Fibroblast of villous mesenchyme (primary cell): ENCODE measurements at regions not wholly inside any gene's neighbourhood (a gene's known extent, or its start where the extent isn't known, plus 50 kb on each side); places are given as distances from the start of the nearest gene placed in this dataset.
"Not testable (repeated sequence)": the region's sequence is repeated elsewhere in the genome, so short reads cannot be mapped to it uniquely, and the experiment has no call there.

Source experiments
- DNase-seq: peaks from one replicate; pipeline ENCODE4 v3.0.0-alpha.2; 2010; ENCODE audit warnings: low read depth
- H3K4me3 ChIP-seq: 2 replicates; pipeline ENCODE4 v1.5.1; 2011; ENCODE audit warnings: low read depth, mild to moderate bottlenecking, low read length
- TF ChIP-seq, protein P1 (sequence below): IDR thresholded peaks from 2 replicates; pipeline ENCODE4 v1.5.1; 2012; ENCODE audit warnings: low read depth, mild to moderate bottlenecking, low read length; ENCODE audit not compliant: insufficient read depth

DNA sequence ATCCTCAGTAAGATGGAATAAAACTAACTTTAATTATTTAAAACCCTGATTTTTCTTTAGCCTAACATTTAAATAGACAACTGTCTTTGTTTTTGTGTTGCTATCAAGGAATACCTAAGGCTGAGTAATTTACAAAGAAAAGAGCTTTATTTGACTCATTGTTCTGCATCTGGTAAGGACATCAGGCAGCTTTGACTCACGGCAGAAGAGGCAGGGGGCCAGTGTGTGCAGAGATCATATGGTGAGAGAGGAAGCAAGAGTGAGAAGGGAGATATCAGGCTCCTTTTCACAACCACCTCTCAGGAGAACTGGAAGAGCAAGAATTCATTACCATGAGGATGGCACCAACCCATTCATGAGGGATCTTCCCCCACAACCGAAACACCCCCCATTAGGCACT, 64.6 kb upstream of the TFPI start:
- DNase-seq: peak; percentile 3

DNA sequence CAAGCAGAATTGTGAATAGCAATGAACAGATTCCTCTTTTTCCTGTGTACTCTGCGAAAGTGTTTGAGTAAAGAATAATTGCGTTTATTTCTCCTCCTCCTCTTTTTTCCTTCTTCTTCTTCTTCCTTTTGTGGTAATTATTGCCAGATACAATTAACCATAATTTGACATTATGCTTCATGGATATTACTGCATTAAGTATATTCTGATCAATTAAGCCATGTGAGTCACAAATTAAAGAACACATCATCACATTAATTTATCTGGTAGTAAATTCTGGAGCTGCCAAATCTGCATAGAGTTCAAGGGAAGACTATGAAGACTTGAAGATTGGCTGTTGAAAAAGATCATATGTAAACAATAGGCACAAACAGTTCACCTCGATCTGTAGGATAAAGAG, 72.9 kb upstream of the TFPI start:
- no peak for DNase-seq
- TF ChIP-seq, protein P1, sequence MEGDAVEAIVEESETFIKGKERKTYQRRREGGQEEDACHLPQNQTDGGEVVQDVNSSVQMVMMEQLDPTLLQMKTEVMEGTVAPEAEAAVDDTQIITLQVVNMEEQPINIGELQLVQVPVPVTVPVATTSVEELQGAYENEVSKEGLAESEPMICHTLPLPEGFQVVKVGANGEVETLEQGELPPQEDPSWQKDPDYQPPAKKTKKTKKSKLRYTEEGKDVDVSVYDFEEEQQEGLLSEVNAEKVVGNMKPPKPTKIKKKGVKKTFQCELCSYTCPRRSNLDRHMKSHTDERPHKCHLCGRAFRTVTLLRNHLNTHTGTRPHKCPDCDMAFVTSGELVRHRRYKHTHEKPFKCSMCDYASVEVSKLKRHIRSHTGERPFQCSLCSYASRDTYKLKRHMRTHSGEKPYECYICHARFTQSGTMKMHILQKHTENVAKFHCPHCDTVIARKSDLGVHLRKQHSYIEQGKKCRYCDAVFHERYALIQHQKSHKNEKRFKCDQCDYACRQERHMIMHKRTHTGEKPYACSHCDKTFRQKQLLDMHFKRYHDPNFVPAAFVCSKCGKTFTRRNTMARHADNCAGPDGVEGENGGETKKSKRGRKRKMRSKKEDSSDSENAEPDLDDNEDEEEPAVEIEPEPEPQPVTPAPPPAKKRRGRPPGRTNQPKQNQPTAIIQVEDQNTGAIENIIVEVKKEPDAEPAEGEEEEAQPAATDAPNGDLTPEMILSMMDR: no peak
- no peak overlapping the region for H3K4me3 ChIP-seq

More for the DNA sequence above, 64.6 kb upstream of the TFPI start:
- no peak overlapping the region for H3K4me3 ChIP-seq
- TF ChIP-seq, protein P1: no peak

DNA sequence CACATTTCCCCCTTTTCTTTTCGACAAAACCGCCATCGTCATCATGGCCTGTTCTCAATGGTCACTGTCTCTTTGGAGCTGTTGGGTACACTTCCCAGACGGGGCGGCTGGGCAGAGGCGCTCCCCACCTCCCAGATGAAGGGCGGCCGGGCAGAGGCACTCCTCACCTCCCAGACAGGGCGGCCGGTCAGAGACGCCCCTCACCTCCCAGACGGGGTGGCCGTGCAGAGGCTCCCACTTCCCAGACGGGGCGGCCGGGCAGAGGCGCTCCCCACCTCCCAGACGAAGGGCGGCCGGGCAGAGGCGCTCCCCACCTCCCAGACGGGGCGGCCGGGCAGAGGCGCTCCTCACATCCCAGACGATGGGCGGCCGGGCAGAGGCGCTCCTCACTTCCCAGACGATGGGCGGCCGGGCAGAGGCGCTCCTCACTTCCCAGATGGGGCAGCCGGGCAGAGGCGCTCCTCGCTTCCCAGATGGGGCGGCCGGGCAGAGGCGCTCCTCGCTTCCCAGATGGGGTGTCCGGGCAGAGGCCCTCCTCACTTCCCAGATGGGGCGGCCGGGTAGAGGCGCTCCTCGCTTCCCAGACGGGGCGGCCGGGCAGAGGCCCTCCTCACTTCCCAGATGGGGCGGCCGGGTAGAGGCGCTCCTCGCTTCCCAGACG, 82.6 kb upstream of the TFPI start:
- DNase-seq, H3K4me3 ChIP-seq: not testable (repeated sequence)

DNA sequence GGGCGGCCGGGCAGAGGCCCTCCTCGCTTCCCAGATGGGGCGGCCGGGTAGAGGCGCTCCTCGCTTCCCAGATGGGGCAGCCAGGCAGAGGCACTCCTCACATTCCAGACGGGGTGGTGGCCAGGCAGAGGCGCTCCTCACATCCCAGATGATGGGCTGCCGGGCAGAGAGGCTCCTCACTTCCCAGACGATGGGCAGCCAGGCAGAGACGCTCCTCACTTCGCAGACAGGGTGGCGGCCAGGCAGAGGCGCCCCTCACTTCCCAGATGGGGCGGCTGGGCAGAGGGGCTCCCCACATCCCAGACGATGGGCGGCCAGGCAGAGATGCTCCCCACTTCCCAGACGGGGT, 83.1 kb upstream of the TFPI start:
- not testable (repeated sequence) for DNase-seq, H3K4me3 ChIP-seq

DNA sequence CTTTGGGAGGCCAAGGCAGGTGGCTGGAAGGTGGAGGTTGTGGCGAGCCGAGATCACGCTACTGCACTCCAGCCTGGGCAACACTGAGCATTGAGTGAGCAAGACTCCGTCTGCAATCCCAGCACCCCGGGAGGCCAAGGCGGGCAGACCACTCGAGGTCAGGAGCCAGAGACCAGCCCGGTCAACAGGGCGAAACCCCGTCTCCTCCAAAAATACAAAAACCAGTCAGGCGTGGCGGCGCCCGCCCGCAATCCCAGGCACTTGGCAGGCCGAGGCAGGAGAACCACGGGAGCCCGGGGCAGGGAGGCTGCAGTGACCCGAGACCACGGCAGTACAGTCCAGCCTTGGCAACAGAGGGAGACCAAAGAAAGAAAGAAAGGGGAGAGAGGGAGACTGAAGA, 83.5 kb upstream of the TFPI start:
- not testable (repeated sequence) for H3K4me3 ChIP-seq, DNase-seq

DNA sequence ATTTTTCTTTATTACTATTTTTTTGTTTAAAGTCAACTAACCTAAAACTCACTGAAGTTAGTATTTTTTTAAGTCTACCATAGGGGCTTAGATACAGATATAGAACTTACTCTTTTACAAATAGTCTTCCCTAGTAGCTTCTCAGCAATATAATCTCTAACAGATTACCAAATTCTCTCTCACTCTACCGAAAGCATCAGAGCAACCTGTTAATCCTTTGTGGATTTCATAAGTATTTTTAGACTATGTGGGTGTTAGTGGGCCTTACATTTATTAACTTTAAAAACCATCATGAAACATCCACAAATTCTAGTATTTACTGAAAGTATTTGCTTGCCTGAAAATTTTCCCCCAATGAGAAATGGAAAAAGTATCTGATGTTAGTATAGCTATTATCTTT, 84.6 kb upstream of the TFPI start:
- TF ChIP-seq, protein P1: no peak

DNA sequence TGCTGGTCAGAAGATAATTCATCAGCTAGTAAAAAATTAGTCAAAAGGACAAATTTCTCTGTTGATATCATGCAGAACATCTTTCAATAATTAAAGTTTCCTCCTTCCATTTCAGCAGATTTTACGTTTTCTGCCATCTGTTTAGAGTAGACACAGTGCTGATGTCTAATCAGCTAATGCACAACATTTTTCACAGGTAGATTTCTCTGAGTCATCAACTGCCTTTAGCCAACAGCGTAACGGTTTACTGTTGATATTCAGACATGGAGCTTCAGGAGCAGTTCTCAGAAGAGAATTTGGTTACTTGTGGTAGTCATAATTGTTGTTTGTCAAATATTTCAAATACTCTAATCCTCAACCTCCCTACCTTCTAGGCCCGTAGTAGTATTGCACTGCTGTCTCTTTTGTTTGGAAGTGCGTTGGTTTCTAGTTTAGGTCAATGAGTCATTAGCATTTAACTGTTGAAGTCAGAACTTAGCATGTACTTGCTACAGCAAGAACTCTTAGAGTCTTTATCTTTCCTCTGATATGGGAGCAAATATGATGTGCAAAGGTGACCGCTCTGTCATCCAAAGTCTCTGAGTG, 86.8 kb upstream of the TFPI start:
- TF ChIP-seq, protein P1: no peak
- H3K4me3 ChIP-seq: no peak overlapping the region
- DNase-seq: no peak

More for the DNA sequence above, 84.6 kb upstream of the TFPI start:
- DNase-seq: no peak
- no peak overlapping the region for H3K4me3 ChIP-seq

DNA sequence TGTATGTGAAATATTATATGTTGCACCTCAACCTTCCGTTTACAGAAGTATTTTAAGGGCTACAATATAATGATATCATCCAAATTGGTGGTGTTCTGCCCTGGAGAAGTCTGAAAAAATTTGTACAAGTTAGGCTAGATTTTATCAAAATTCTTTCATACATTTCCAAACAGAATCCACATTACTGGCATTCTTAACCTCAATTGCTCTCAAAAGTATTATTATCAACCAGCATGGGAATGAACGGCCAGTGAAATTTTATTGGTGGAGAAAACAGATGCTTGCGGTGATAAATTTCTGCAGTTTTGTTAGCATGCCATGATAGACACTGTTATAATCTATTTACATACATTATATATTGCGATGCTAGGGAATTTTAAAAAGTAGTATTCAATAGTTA, 88.3 kb upstream of the TFPI start:
- no peak for DNase-seq
- TF ChIP-seq, protein P1: no peak
- no peak overlapping the region for H3K4me3 ChIP-seq
